Testis (tissue), 2 donors: ENCODE measurements at regions not wholly inside any gene's neighbourhood (a gene's known extent, or its start where the extent isn't known, plus 50 kb on each side); places are given as distances from the start of the nearest gene placed in this dataset.
A peak's percentile ranks its signal among the peaks of the same experiment; 100 is the strongest.

Experiments used
- DNase-seq: peaks from one replicate; pipeline ENCODE4 v3.0.0-alpha.2; 2019
- H3K27ac ChIP-seq, 2 donors: fragments of 200-600 bp; sonication (generic); one replicate each; pipeline ENCODE4 v1.5.1; 2019
- H3K27me3 ChIP-seq: fragments of 200-600 bp; sonication (generic); one replicate; pipeline ENCODE4 v1.5.1; 2019
- H3K36me3 ChIP-seq: fragments of 200-600 bp; sonication (generic); one replicate; pipeline ENCODE4 v1.5.1; 2017; ENCODE audit warnings: low read depth; ENCODE audit errors: missing control alignments
- H3K4me1 ChIP-seq: fragments of 200-600 bp; sonication (generic); one replicate; pipeline ENCODE4 v1.5.1; 2019
- H3K4me3 ChIP-seq, 2 donors: fragments of 200-600 bp; sonication (generic); one replicate each; pipeline ENCODE4 v1.5.1; 2017 to 2019
- H3K9me3 ChIP-seq: fragments of 200-600 bp; sonication (generic); one replicate; pipeline ENCODE4 v1.5.1; 2017
- POLR2A ChIP-seq: fragments of 450-650 bp; IDR thresholded peaks from one replicate; pipeline ENCODE4 v1.6.1; 2017; ENCODE audit warnings: antibody characterized with exemption, mild to moderate bottlenecking, moderate library complexity
- WGBS, 2 donors: methylation state at CpG; one replicate each; pipeline ENCODE4 v1.1.5; 2018; 5-methylcytosine and 5-hydroxymethylcytosine counted together
- intact Hi-C: fragments of 100-400 bp; cut with DNase I; formaldehyde crosslinking; loops from one replicate; pipeline ENCODE4 v1.15.1; 2023; ENCODE audit warnings: low total_unique reads
- TF ChIP-seq, protein P1 (sequence below), 3 experiments: fragments of 450-650 bp in 2 of 3; fragments of 200-600 bp in 1 of 3; sonication (generic) in 1 of 3; IDR thresholded peaks; one replicate each; pipeline ENCODE4 v1.5.1; 2016 to 2019; ENCODE audit warnings: antibody characterized with exemption in 3 of 3, mild to moderate bottlenecking in 2 of 3, moderate library complexity in 1 of 3

DNA sequence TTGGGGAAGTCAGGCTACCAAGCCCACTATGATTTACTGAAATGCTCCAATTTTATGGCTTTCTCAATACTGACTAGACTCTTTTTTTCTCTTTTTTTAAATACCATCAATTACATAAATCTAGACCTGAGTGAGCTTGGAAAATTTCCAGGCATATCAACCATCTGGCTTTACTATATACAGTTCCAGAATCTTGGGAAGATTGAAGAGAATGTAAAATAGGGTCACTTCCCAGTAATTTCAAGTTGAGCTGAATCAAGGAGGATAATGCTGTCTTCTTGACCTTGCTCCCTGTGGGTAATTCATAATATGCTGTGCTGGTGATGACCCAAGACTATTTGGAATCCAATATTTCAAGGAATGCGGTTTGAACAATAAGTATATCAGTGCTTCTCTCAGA lies 108.1 kb downstream of the MAP3K21 start:
- no peak for DNase-seq
- Histone ChIP-seq H3K9me3 (no peaks in the 10 kb centered on the region), H3K4me1 (peaks cover 8% of the 10 kb centered on the region), H3K27me3 (no peaks in the 10 kb centered on the region), H3K27ac (no peak overlapping the region), H3K36me3 (no peaks in the 10 kb centered on the region), H3K4me3 (no peak overlapping the region)
- 27 to 54% methylated on average over 1 of the region's 1 CpG for WGBS, 2 donors
- TF ChIP-seq, protein P1, sequence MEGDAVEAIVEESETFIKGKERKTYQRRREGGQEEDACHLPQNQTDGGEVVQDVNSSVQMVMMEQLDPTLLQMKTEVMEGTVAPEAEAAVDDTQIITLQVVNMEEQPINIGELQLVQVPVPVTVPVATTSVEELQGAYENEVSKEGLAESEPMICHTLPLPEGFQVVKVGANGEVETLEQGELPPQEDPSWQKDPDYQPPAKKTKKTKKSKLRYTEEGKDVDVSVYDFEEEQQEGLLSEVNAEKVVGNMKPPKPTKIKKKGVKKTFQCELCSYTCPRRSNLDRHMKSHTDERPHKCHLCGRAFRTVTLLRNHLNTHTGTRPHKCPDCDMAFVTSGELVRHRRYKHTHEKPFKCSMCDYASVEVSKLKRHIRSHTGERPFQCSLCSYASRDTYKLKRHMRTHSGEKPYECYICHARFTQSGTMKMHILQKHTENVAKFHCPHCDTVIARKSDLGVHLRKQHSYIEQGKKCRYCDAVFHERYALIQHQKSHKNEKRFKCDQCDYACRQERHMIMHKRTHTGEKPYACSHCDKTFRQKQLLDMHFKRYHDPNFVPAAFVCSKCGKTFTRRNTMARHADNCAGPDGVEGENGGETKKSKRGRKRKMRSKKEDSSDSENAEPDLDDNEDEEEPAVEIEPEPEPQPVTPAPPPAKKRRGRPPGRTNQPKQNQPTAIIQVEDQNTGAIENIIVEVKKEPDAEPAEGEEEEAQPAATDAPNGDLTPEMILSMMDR (IDR thresholded peaks at IDR 0.05): no peak
- no peak for TF ChIP-seq POLR2A
- intact Hi-C loops: no loop called here

DNA sequence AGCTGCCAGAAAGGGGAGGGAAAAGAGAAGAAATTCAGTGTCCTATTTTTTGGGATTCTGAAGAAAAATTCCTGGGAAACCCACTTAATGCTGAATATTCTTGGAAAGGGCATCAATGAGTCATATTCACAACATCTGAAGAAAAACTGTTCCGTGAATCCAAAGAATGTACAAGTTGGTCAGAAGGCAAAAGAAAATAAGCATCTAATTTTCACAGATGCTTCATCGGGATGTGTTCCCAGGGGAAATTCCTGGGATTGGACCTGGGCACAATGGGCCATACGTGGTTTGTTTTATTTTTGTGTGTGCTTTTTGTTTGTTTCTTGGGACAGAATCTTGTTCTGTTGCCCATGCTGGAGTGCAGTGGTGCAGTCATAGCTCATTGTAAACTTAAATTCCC lies 112.2 kb downstream of the MAP3K21 start:
- WGBS, 2 donors: 68 to 71% methylated on average over 3 of the region's 3 CpGs
- no peak overlapping the region for H3K27ac ChIP-seq
- no peaks in the 10 kb centered on the region for H3K36me3 ChIP-seq
- no peaks in the 10 kb centered on the region for H3K4me1 ChIP-seq
- no peaks in the 10 kb centered on the region for H3K27me3 ChIP-seq
- intact Hi-C loops: no loop called here
- H3K4me3 ChIP-seq: no peak overlapping the region
- DNase-seq: no peak
- no peaks in the 10 kb centered on the region for H3K9me3 ChIP-seq
- TF ChIP-seq, protein P1 (IDR thresholded peaks at IDR 0.05): no peak
- TF ChIP-seq POLR2A: no peak

DNA sequence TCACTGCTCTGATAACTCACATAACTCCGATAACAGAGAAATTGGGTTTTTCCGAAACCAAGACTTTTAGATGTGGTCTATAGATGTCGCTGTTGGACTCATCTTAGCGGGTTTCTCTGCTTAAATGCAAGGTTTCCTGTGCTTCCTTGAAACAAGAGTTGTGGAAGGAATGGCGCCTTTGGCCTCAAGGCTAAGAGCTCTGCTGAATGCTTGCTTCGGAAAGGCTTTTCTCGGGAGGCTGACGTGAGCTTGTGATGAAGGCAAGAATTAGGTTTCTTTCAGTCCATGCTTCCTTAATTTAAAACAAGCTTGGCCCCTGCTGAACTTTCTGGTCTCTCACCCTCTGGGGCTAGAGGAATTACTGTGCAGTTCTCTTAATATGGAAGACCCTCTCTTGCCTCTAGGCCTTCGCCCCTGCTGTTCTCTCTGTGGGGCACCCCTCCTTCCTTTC lies 113.5 kb downstream of the MAP3K21 start:
- intact Hi-C loops: no loop called here
- Histone ChIP-seq H3K4me3 (no peak overlapping the region), H3K27ac (no peak overlapping the region), H3K36me3 (no peaks in the 10 kb centered on the region), H3K9me3 (no peaks in the 10 kb centered on the region), H3K27me3 (no peaks in the 10 kb centered on the region), H3K4me1 (no peaks in the 10 kb centered on the region)
- WGBS, 2 donors: 13 to 25% methylated on average over 9 of the region's 9 CpGs
- TF ChIP-seq, protein P1 (IDR thresholded peaks at IDR 0.05): peak in 1 of 3 experiments; percentile 45
- TF ChIP-seq POLR2A: no peak
- DNase-seq: peak; percentile 32

DNA sequence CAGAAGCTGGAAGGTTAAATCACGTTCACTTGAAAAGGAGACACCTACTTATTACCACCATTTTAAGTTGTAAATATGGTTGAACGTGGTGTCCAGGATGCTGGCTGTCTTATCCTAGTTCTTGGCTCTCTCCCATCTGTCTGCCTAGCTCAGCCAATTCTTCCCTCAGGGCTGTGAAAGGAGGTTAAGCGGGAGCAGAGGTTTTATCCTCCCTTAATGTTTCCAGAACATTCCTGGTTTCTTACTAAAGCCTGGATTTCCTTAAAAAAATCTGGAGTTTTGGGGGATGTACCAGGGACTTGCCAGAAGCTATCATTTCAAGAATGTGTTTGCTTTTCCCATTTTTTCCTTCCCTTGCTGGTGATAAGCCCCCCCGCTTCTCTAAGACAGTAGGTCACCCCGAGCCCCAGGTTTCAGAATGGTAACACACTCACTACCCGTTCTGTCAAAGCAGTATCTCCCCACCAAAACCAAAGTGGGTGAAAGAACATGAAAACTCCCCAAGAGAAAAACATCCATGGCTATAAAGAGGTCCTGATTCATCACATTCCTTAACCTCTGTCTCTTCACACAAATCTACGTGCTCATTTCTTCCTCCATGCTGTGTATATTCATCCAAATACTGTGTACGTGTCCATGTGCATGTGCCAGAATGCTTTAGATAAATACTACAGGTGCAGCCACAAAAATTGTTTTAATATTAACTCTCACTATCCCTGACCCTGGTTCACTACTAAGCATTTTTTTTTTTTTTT lies 114.7 kb downstream of the MAP3K21 start:
- H3K27ac ChIP-seq: no peak overlapping the region
- H3K9me3 ChIP-seq: no peaks in the 10 kb centered on the region
- H3K36me3 ChIP-seq: no peaks in the 10 kb centered on the region
- H3K27me3 ChIP-seq: no peaks in the 10 kb centered on the region
- no peaks in the 10 kb centered on the region for H3K4me1 ChIP-seq
- TF ChIP-seq POLR2A: no peak
- TF ChIP-seq, protein P1 (IDR thresholded peaks at IDR 0.05): no peak
- intact Hi-C loops: no loop called here
- WGBS, 2 donors: 48 to 56% methylated on average over 8 of the region's 8 CpGs
- H3K4me3 ChIP-seq: no peak overlapping the region
- DNase-seq: no peak
